CD4-positive, alpha-beta T cell treated with Interleukin-17A for 4 hours (primary cell): ENCODE measurements at regions not wholly inside any gene's neighbourhood (a gene's known extent, or its start where the extent isn't known, plus 50 kb on each side); places are given as distances from the start of the nearest gene placed in this dataset.

Source experiments
- DNase-seq: peaks from one replicate; pipeline ENCODE4 v3.0.0-alpha.2; 2020; ENCODE audit warnings: mixed read lengths

GRCh38 chr11:88404391-88404790, 66.9 kb upstream of the CTSC start:
- no peak for DNase-seq

- DNase-seq = no peak
Observed at GRCh38 chr11:88402784-88403183, 65.2 kb upstream of the CTSC start.

GRCh38 chr11:88402192-88402715, 64.7 kb upstream of the CTSC start:
- no peak for DNase-seq

- no peak for DNase-seq
Observed at GRCh38 chr11:88398791-88399570, 61.4 kb upstream of the CTSC start.

GRCh38 chr11:88398372-88398771, 60.8 kb upstream of the CTSC start:
- DNase-seq = no peak

- DNase-seq = no peak
Observed at GRCh38 chr11:88390254-88390653, 52.7 kb upstream of the CTSC start.

- no peak for DNase-seq
Observed at GRCh38 chr11:88387957-88388356, 50.4 kb upstream of the CTSC start.
